ENCODE measurements at regions not wholly inside any gene's neighbourhood (a gene's known extent, or its start where the extent isn't known, plus 50 kb on each side); places are given as distances from the start of the nearest gene placed in this dataset.

DNA sequence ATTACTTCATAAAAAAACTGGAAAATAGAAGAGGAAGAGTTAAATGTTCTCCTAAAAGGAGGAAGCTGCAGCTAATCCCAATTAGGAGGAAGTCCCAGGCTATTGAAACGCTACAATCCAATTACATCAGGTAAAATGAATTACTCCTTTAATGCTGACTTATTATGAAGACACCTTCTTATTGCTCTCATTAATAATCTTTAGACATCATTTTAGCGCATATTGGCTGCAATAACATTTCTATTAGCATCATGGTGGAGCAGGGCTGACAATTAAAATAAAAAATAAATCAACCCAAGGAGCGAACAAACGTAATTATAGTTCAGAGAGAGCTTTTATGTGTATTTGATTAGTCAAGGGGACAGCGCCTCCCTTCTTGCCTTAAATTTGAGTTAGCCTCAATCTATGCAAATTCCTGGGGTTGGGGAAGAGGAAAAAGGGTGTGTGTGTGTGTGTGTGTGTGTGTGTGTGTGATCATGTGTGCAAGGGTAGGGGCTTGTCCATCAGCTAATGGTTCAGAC is 109.0 kb upstream of the IRX6 start:
- BruUV-seq (replicated peaks), result no TSS peak
- no peak overlapping the region for H3K9ac ChIP-seq (ENCODE audit: low read depth, low read length)
- H3K4ac ChIP-seq (ENCODE audit: low read depth, low read length), result no peak overlapping the region
- ChIA-PET POLR2A (ENCODE audit: unreplicated experiment) (no interaction called here), CTCF (no interaction called here)
- H4K5ac ChIP-seq (ENCODE audit: low read depth, low read length), result no peak overlapping the region
- no peak overlapping the region for H3K23ac ChIP-seq (ENCODE audit: low read depth, low read length)
- H2AK5ac ChIP-seq (ENCODE audit: low read depth, low read length), result no peak overlapping the region
- no peaks in the 10 kb centered on the region for H4K20me1 ChIP-seq (ENCODE audit: insufficient read depth, low read length)
- TF ChIP-seq, protein P1, sequence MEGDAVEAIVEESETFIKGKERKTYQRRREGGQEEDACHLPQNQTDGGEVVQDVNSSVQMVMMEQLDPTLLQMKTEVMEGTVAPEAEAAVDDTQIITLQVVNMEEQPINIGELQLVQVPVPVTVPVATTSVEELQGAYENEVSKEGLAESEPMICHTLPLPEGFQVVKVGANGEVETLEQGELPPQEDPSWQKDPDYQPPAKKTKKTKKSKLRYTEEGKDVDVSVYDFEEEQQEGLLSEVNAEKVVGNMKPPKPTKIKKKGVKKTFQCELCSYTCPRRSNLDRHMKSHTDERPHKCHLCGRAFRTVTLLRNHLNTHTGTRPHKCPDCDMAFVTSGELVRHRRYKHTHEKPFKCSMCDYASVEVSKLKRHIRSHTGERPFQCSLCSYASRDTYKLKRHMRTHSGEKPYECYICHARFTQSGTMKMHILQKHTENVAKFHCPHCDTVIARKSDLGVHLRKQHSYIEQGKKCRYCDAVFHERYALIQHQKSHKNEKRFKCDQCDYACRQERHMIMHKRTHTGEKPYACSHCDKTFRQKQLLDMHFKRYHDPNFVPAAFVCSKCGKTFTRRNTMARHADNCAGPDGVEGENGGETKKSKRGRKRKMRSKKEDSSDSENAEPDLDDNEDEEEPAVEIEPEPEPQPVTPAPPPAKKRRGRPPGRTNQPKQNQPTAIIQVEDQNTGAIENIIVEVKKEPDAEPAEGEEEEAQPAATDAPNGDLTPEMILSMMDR (conservative IDR thresholded peaks at IDR 0.05; ENCODE audit: low read depth, low read length), result no peak
- H3K79me1 ChIP-seq (ENCODE audit: low read depth in 1 of 2, low read length in 2 of 2), result no peaks in the 10 kb centered on the region
- no peaks in the 10 kb centered on the region for H3K4me1 ChIP-seq (ENCODE audit: control insufficient read depth, insufficient read depth, low read length)
- H2BK15ac ChIP-seq (ENCODE audit: low read depth, low read length), result no peak overlapping the region
- no peak overlapping the region for H3K14ac ChIP-seq (replicated peaks; ENCODE audit: low read depth, low read length)
- in situ Hi-C loops (cut with MboI; ENCODE audit: low sequenced_read_pairs) (no loop called here), intact Hi-C loops (cut with micrococcal nuclease) (no loop called here), dilution Hi-C loops (cut with HindIII; ENCODE audit: low sequenced_read_pairs, unreplicated experiment) (no loop called here)
- H3K18ac ChIP-seq (ENCODE audit: low read depth, low read length), result no peak overlapping the region
- H3K4me3 ChIP-seq (ENCODE audit: insufficient read depth, low read depth, low read length), result no peak overlapping the region
- DNase-seq (no peak), ATAC-seq (ENCODE audit: low read depth) (no peak)
- H2BK120ac ChIP-seq (ENCODE audit: low read depth, low read length), result no peak overlapping the region
- no peak overlapping the region for H4K8ac ChIP-seq (ENCODE audit: low read depth in 2 of 2, low read length in 2 of 2)
- no peak overlapping the region for H3K27ac ChIP-seq (ENCODE audit: insufficient read depth, low read length)
- no peak overlapping the region for H4K91ac ChIP-seq (ENCODE audit: insufficient read depth, low read depth, low read length)
- H3K27me3 ChIP-seq (ENCODE audit: control insufficient read depth, insufficient read depth, low read length), result no peaks in the 10 kb centered on the region
- H3K36me3 ChIP-seq (ENCODE audit: control insufficient read depth, insufficient read depth, low read length), result no peaks in the 10 kb centered on the region
- H2AK9ac ChIP-seq (replicated peaks; ENCODE audit: low read depth, low read length, poor library complexity), result no peak overlapping the region
- WGBS, 2 experiments (ENCODE audit: extremely low coverage in 2 of 2, insufficient read length in 1 of 2), result 80% methylated on average over 1 of the region's 5 CpGs; no CpG with 5 or more reads in 1 of the 2 experiments
- no peak overlapping the region for H3K4me2 ChIP-seq (ENCODE audit: low read depth, low read length)
- no peak overlapping the region for H2BK5ac ChIP-seq (ENCODE audit: low read depth, low read length, poor library complexity, severe bottlenecking)
- no peaks in the 10 kb centered on the region for H3K9me3 ChIP-seq (ENCODE audit: control insufficient read depth, insufficient read depth, low read length)
- no peaks in the 10 kb centered on the region for H3K9me1 ChIP-seq (ENCODE audit: insufficient read depth, low read length)
- H2AFZ ChIP-seq (replicated peaks; ENCODE audit: low read length, poor library complexity), result no peak overlapping the region
- H3K56ac ChIP-seq (ENCODE audit: extremely low read depth, insufficient read depth, low read length), result no peak overlapping the region
- H2BK20ac ChIP-seq (ENCODE audit: low read depth, low read length), result no peak overlapping the region

Data from IMR-90 (cell line).